Inflammatory macrophage treated with lipopolysaccharide for 4 hours (primary cell): ENCODE measurements at regions not wholly inside any gene's neighbourhood (a gene's known extent, or its start where the extent isn't known, plus 50 kb on each side); places are given as distances from the start of the nearest gene placed in this dataset.

Experiments
- DNase-seq: peaks from one replicate; pipeline ENCODE4 v3.0.0-alpha.2; 2020

GRCh38 chr17:83178533-83179304 lies 99.3 kb downstream of the METRNL start:
- no peak for DNase-seq

GRCh38 chr17:83179374-83179773 lies 100.0 kb downstream of the METRNL start:
- DNase-seq, result no peak

- no peak for DNase-seq
Observed at GRCh38 chr17:83179811-83180210, 100.4 kb downstream of the METRNL start.

- DNase-seq, result no peak
Observed at GRCh38 chr17:83180264-83180995, 101.0 kb downstream of the METRNL start.

- DNase-seq, result no peak
Observed at GRCh38 chr17:83180996-83181481, 101.6 kb downstream of the METRNL start.

- no peak for DNase-seq
Observed at GRCh38 chr17:83181991-83182619, 102.7 kb downstream of the METRNL start.

GRCh38 chr17:83182620-83183101 lies 103.3 kb downstream of the METRNL start:
- DNase-seq, result peak; percentile 60

GRCh38 chr17:83183145-83183948 lies 103.9 kb downstream of the METRNL start:
- DNase-seq, result no peak

- DNase-seq, result no peak
Observed at GRCh38 chr17:83183951-83184506, 104.6 kb downstream of the METRNL start.

- DNase-seq, result no peak
Observed at GRCh38 chr17:83185023-83186002, 105.9 kb downstream of the METRNL start.

GRCh38 chr17:83186226-83186625 lies 106.8 kb downstream of the METRNL start:
- no peak for DNase-seq

- DNase-seq, result no peak
Observed at GRCh38 chr17:83186751-83187421, 107.5 kb downstream of the METRNL start.

- no peak for DNase-seq
Observed at GRCh38 chr17:83187782-83188311, 108.4 kb downstream of the METRNL start.

- no peak for DNase-seq
Observed at GRCh38 chr17:83189044-83190003, 109.9 kb downstream of the METRNL start.

GRCh38 chr17:83190004-83190385 lies 110.6 kb downstream of the METRNL start:
- no peak for DNase-seq

GRCh38 chr17:83190601-83191387 lies 111.4 kb downstream of the METRNL start:
- DNase-seq, result no peak

GRCh38 chr17:83191388-83192160 lies 112.2 kb downstream of the METRNL start:
- DNase-seq, result no peak
